MCF 10A (cell line): ENCODE measurements at regions not wholly inside any gene's neighbourhood (a gene's known extent, or its start where the extent isn't known, plus 50 kb on each side); places are given as distances from the start of the nearest gene placed in this dataset.

Source experiments
- BruUV-seq: library from RNA; stranded (reverse); fragments of 400-500 nt; replicated peaks from 2 replicates; lab custom pipeline; 2021; lab: Mats Ljungman, UMichigan
- CTCF ChIA-PET: fragments of 300-600 bp; sonication (Branson Sonifier 250); formaldehyde crosslinking; extraction: SDS; loops from one replicate; lab custom pipeline; 2021; ENCODE audit warnings: antibody characterized with exemption, inconsistent platforms; lab: Yijun Ruan, JAX
- POLR2A ChIA-PET: fragments of 300-600, 350-650 bp; sonication (Branson Sonifier 250); formaldehyde crosslinking; extraction: SDS; loops from one replicate; lab custom pipeline; 2020; ENCODE audit warnings: antibody characterized with exemption, inconsistent platforms; lab: Yijun Ruan, JAX
- DNase-seq: peaks from one replicate; pipeline ENCODE4 v3.0.0-alpha.2; 2018; ENCODE audit not compliant: unreplicated experiment
- H3K27ac Mint-ChIP-seq: one replicate; pipeline ENCODE4 v1.8.0; 2022; ENCODE audit warnings: mild to moderate bottlenecking, low read depth, mixed read lengths; ENCODE audit not compliant: unreplicated experiment
- H3K27me3 Mint-ChIP-seq: one replicate; pipeline ENCODE4 v1.8.0; 2022; ENCODE audit warnings: mixed read lengths; ENCODE audit not compliant: insufficient read depth, unreplicated experiment
- H3K36me3 Mint-ChIP-seq: one replicate; pipeline ENCODE4 v1.8.0; 2022; ENCODE audit warnings: mild to moderate bottlenecking, moderate library complexity, mixed read lengths; ENCODE audit not compliant: insufficient read depth, unreplicated experiment
- H3K4me1 Mint-ChIP-seq: one replicate; pipeline ENCODE4 v1.8.0; 2022; ENCODE audit warnings: mixed read lengths; ENCODE audit not compliant: insufficient read depth, unreplicated experiment
- H3K4me3 Mint-ChIP-seq: one replicate; pipeline ENCODE4 v1.8.0; 2022; ENCODE audit warnings: mild to moderate bottlenecking, moderate library complexity, mixed read lengths; ENCODE audit not compliant: unreplicated experiment
- H3K9me3 Mint-ChIP-seq: one replicate; pipeline ENCODE4 v1.8.0; 2022; ENCODE audit warnings: mixed read lengths; ENCODE audit not compliant: unreplicated experiment
- intact Hi-C: fragments of 100-400 bp; cut with micrococcal nuclease; formaldehyde crosslinking; loops from 2 replicates; pipeline ENCODE4 v1.14.1; 2022
- TF ChIP-seq, protein P1 (sequence below): fragments of 200-600 bp; IDR thresholded peaks from one replicate; pipeline ENCODE4 v1.8.0; 2022; ENCODE audit warnings: antibody characterized with exemption, mild to moderate bottlenecking; ENCODE audit not compliant: unreplicated experiment

DNA sequence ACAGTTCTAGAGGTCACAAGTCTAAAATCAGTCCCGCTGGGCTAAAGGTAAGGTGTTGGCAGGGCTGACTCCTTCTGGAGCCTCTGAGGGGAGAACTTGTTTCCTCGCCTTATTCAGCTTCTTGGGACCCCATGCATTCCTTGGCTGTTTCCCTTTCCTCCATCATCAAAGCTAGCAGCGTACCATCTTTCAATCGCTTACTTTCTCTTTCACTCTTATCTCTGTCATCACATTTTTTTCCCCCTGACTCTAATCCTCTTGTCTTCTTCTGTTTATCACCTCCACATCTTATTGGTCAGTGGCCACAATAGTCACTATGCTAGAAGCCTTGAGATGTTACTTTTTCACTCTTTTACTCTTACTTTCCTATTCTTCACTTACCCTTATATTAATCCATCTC is 72.5 kb upstream of the SPEF2 start:
- no TSS peak for BruUV-seq
- no peaks in the 10 kb centered on the region for H3K9me3 Mint-ChIP-seq
- H3K36me3 Mint-ChIP-seq = no peaks in the 10 kb centered on the region
- TF ChIP-seq, protein P1, sequence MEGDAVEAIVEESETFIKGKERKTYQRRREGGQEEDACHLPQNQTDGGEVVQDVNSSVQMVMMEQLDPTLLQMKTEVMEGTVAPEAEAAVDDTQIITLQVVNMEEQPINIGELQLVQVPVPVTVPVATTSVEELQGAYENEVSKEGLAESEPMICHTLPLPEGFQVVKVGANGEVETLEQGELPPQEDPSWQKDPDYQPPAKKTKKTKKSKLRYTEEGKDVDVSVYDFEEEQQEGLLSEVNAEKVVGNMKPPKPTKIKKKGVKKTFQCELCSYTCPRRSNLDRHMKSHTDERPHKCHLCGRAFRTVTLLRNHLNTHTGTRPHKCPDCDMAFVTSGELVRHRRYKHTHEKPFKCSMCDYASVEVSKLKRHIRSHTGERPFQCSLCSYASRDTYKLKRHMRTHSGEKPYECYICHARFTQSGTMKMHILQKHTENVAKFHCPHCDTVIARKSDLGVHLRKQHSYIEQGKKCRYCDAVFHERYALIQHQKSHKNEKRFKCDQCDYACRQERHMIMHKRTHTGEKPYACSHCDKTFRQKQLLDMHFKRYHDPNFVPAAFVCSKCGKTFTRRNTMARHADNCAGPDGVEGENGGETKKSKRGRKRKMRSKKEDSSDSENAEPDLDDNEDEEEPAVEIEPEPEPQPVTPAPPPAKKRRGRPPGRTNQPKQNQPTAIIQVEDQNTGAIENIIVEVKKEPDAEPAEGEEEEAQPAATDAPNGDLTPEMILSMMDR = no peak
- H3K27ac Mint-ChIP-seq = no peak overlapping the region
- DNase-seq = no peak
- no peak overlapping the region for H3K4me3 Mint-ChIP-seq
- intact Hi-C loops = no loop called here
- CTCF ChIA-PET = no interaction called here
- no peaks in the 10 kb centered on the region for H3K27me3 Mint-ChIP-seq
- POLR2A ChIA-PET = no interaction called here
- H3K4me1 Mint-ChIP-seq = no peaks in the 10 kb centered on the region

DNA sequence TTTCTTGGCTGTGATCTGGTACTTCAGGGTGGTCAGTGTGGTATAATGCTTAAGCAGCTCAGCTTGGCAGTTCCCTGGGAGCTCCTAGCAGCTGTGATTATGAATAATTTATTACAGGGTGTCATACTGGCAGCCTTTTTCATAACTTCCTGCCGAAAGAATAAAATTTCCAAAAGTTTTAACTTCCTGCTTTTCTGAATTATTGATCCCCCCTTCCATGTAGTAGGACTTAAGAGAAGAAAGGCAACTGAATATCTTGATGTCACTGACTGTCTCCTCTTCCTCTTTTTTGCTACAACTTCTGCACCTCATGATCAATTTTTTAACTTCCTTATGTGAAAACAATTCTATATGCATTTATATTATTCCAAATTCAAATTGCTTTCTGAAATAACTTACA is 74.3 kb upstream of the SPEF2 start:
- H3K9me3 Mint-ChIP-seq = no peaks in the 10 kb centered on the region
- TF ChIP-seq, protein P1 = no peak
- POLR2A ChIA-PET = no interaction called here
- DNase-seq = no peak
- H3K27ac Mint-ChIP-seq = no peak overlapping the region
- no TSS peak for BruUV-seq
- no peaks in the 10 kb centered on the region for H3K36me3 Mint-ChIP-seq
- no peaks in the 10 kb centered on the region for H3K27me3 Mint-ChIP-seq
- H3K4me3 Mint-ChIP-seq = no peak overlapping the region
- no peaks in the 10 kb centered on the region for H3K4me1 Mint-ChIP-seq
- intact Hi-C loops = no loop called here
- CTCF ChIA-PET = interaction anchor here (0.6 kb wide), 1 partner anchor 25 kb away, joined by 3 read pairs; no protein-coding TSS in a partner anchor

DNA sequence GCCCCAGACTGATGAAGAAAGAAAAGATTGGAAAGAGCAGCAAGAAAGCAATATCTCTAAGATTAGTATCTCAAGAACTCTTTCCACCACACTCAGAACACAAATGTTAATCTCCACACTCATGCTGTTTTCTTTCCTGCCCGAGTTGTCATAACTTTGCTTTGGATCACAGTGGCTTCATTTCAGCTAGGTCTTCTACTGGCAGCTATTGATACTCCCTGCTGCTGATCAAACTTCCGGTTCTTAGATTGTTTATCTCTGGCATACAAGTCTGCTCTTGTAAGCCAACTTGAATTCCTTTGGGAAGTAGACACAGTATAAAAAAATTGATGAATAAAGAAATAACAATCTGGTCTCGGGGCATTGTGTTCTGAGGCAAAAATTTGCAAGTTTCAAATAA is 77.7 kb upstream of the SPEF2 start:
- Mint-ChIP-seq H3K4me3 (no peak overlapping the region), H3K4me1 (no peaks in the 10 kb centered on the region), H3K36me3 (no peaks in the 10 kb centered on the region), H3K9me3 (peaks cover 9% of the 10 kb centered on the region), H3K27ac (no peak overlapping the region), H3K27me3 (no peaks in the 10 kb centered on the region)
- no TSS peak for BruUV-seq
- ChIA-PET POLR2A (no interaction called here), CTCF (interaction anchor here (1.7 kb wide), 1 partner anchor 8 kb away, joined by 4 read pairs; no protein-coding TSS in a partner anchor)
- intact Hi-C loops = no loop called here
- DNase-seq = no peak
- TF ChIP-seq, protein P1 = no peak

DNA sequence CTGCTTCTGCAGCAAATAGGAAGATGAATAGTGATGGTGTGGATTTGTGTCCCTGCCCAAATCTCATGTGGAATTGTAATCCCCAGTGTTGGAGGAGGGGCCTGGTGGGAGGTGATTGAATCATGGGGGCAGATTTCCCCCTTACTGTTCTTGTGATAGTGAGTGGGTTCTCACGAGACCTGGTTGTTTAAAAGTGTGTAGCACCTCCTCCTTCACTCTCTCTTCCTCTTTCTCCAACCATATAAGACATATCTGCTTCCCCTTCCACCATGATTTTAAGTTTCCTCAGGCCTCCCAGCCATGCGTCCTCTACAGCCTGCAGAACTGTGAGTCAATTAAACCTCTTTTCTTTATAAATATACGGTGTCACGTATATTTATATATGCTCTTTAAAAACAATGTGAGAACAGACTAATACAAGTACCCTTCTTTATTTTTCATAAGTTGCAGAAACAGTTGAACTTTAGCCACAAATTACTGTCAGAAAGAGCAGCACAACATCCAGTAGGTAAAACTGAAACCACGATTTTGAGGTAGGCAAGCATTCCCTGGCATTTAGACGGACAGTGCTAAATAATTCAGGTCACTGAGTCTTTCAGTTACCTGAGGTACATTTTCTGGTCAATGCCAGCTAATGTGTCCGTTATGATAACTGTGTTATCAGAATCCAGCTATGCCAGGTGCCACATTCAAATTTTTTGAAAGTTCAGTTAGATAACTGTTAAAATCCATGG is 79.3 kb upstream of the SPEF2 start:
- POLR2A ChIA-PET = interaction anchor here (0.7 kb wide), 1 partner anchor 466 kb away, joined by 4 read pairs; no protein-coding TSS in a partner anchor
- intact Hi-C loops = no loop called here
- H3K4me3 Mint-ChIP-seq = no peak overlapping the region
- BruUV-seq = no TSS peak
- H3K27ac Mint-ChIP-seq = no peak overlapping the region
- H3K4me1 Mint-ChIP-seq = no peaks in the 10 kb centered on the region
- H3K9me3 Mint-ChIP-seq = peaks cover 9% of the 10 kb centered on the region
- CTCF ChIA-PET = no interaction called here
- TF ChIP-seq, protein P1 = no peak
- DNase-seq = no peak
- no peaks in the 10 kb centered on the region for H3K36me3 Mint-ChIP-seq
- no peaks in the 10 kb centered on the region for H3K27me3 Mint-ChIP-seq
